HepG2 (cell line): ENCODE measurements at regions not wholly inside any gene's neighbourhood (a gene's known extent, or its start where the extent isn't known, plus 50 kb on each side); places are given as distances from the start of the nearest gene placed in this dataset.

Source experiments
- ATAC-seq: fragments of 200-7000 bp; cut with Tn5 transposase; 3 replicates; pipeline ENCODE4 v1.9.1; 2020; ENCODE audit warnings: mild to moderate bottlenecking, moderate library complexity
- BruUV-seq: library from RNA; stranded (reverse); fragments of 400-500 nt; replicated peaks from 2 replicates; lab custom pipeline; 2021; lab: Mats Ljungman, UMichigan
- CTCF ChIA-PET: fragments of 300-600 bp; formaldehyde crosslinking; extraction: SDS; loops from one replicate; lab custom pipeline; 2021; ENCODE audit warnings: low total read pairs, inconsistent platforms, low intra/inter-chr PET ratio; lab: Yijun Ruan, JAX
- POLR2A ChIA-PET: fragments of 350-600 bp; sonication (Branson Sonifier 250); formaldehyde crosslinking; loops from one replicate; lab custom pipeline; 2020; ENCODE audit warnings: antibody characterized with exemption, inconsistent platforms; lab: Yijun Ruan, JAX
- DNase-seq: peaks from one replicate; pipeline ENCODE4 v3.0.0-alpha.2; 2015; ENCODE audit warnings: low spot score
- FAIRE-seq: peaks from 3 replicates; lab custom pipeline; 2011; peaks lifted over from hg19 to GRCh38; lab: Jason Lieb, UNC
- H2AFZ ChIP-seq: one replicate; pipeline ENCODE4 v1.6.1; 2011; ENCODE audit warnings: low read length, inconsistent platforms
- H3K27ac ChIP-seq: fragments of 300-600 bp; 3 replicates; pipeline ENCODE4 v1.8.0; 2011; ENCODE audit warnings: mixed run types, mild to moderate bottlenecking, mixed read lengths, low read length, inconsistent platforms; ENCODE audit not compliant: insufficient read depth; ENCODE audit errors: extremely low read length
- H3K27me3 ChIP-seq, 2 experiments: fragments of 200-600 bp in 1 of 2; 2 replicates in 1 of 2; 3 replicates in 1 of 2; pipeline versions ENCODE4 v1.6.0 to v1.8.0; 2011; ENCODE audit warnings: low read length in 2 of 2, mild to moderate bottlenecking in 2 of 2, moderate library complexity in 2 of 2, inconsistent platforms in 1 of 2; ENCODE audit not compliant: insufficient read depth in 2 of 2, control insufficient read depth in 1 of 2
- H3K36me3 ChIP-seq, 2 experiments: fragments of 200-600 bp in 1 of 2; replicated peaks in 1 of 2; 2 replicates in 1 of 2; 3 replicates in 1 of 2; pipeline versions ENCODE4 v1.5.1 to v1.8.0; 2011; ENCODE audit warnings: low read length in 2 of 2, inconsistent platforms in 1 of 2; ENCODE audit not compliant: insufficient read depth in 2 of 2, control insufficient read depth in 1 of 2
- H3K4me1 ChIP-seq: 2 replicates; pipeline ENCODE4 v1.5.1; 2012; ENCODE audit warnings: low read length, inconsistent platforms; ENCODE audit not compliant: insufficient read depth
- H3K4me2 ChIP-seq: 2 replicates; pipeline ENCODE4 v1.6.0; 2011; ENCODE audit warnings: low read depth, low read length, inconsistent platforms
- H3K4me3 ChIP-seq, 3 experiments: fragments of 200-600 bp in 1 of 3; sonication (generic), shearing (Covaris generic) in 1 of 3; replicated peaks in 1 of 3; 2 replicates each; pipeline ENCODE4 v1.5.1; 2011 to 2016; ENCODE audit warnings: low read length in 3 of 3, inconsistent platforms in 2 of 3, low read depth in 2 of 3, mild to moderate bottlenecking in 2 of 3, control low read depth in 1 of 3, mixed read lengths in 1 of 3; ENCODE audit not compliant: insufficient read depth in 1 of 3
- H3K79me2 ChIP-seq: one replicate; pipeline ENCODE4 v1.6.1; 2011; ENCODE audit warnings: low read length, inconsistent platforms; ENCODE audit not compliant: insufficient read depth
- H3K9ac ChIP-seq: 2 replicates; pipeline ENCODE4 v1.6.0; 2011; ENCODE audit warnings: mild to moderate bottlenecking, low read depth, low read length, inconsistent platforms; ENCODE audit not compliant: insufficient read depth
- H3K9me3 ChIP-seq: 2 replicates; pipeline ENCODE4 v1.5.1; 2012; ENCODE audit warnings: mild to moderate bottlenecking, low read length
- H4K20me1 ChIP-seq: 2 replicates; pipeline ENCODE4 v1.6.0; 2011; ENCODE audit warnings: inconsistent platforms, mild to moderate bottlenecking, low read length, moderate library complexity; ENCODE audit not compliant: insufficient read depth
- ATF7-NPFF ChIP-seq: sonication (generic); formaldehyde crosslinking; IDR thresholded peaks from 2 replicates; pipeline ENCODE4 v1.8.1; 2023; ENCODE audit warnings: mild to moderate bottlenecking, low read depth, missing genetic modification reagents, moderate library complexity
- FOSL2 ChIP-seq: sonication (generic); formaldehyde crosslinking; IDR thresholded peaks from 2 replicates; pipeline ENCODE4 v1.4.0; 2020; ENCODE audit warnings: missing genetic modification reagents
- GABPA ChIP-seq, 2 experiments: IDR thresholded peaks; 2 replicates each; pipeline ENCODE4 v1.6.1; 2011 to 2016; ENCODE audit warnings: low read depth in 2 of 2, low read length in 1 of 2, missing biosample characterization in 1 of 2, missing genetic modification characterization in 1 of 2
- GMEB1 ChIP-seq: sonication (generic); formaldehyde crosslinking; IDR thresholded peaks from 2 replicates; pipeline ENCODE4 v1.5.1; 2020; ENCODE audit warnings: missing genetic modification reagents, mild to moderate bottlenecking, borderline replicate concordance
- HOXA5 ChIP-seq: sonication (generic); formaldehyde crosslinking; IDR thresholded peaks from 2 replicates; pipeline ENCODE4 v1.4.0; 2020; ENCODE audit warnings: missing genetic modification reagents
- NR1H2 ChIP-seq: sonication (generic); formaldehyde crosslinking; IDR thresholded peaks from 2 replicates; pipeline ENCODE4 v1.8.1; 2022; ENCODE audit warnings: low read depth, missing genetic modification reagents, borderline replicate concordance
- RXRB ChIP-seq: IDR thresholded peaks from 2 replicates; pipeline ENCODE4 v1.6.1; 2016; ENCODE audit warnings: borderline replicate concordance, missing genetic modification reagents, missing compliant biosample characterization
- SKI ChIP-seq: fragments of 450-650 bp; IDR thresholded peaks from one replicate; pipeline ENCODE4 v1.6.1; 2018; ENCODE audit warnings: mild to moderate bottlenecking; ENCODE audit not compliant: partially characterized antibody
- SOX6 ChIP-seq, 2 experiments: fragments of 450-650 bp in 1 of 2; sonication (generic) in 1 of 2; formaldehyde crosslinking in 1 of 2; IDR thresholded peaks; 2 replicates each; pipeline versions ENCODE4 v1.4.0 to v1.6.1; 2017 to 2020; ENCODE audit warnings: antibody characterized with exemption in 1 of 2, mild to moderate bottlenecking in 1 of 2, missing genetic modification reagents in 1 of 2
- TCF7L2 ChIP-seq: IDR thresholded peaks from 2 replicates; pipeline ENCODE4 v1.6.1; 2011; ENCODE audit warnings: mild to moderate bottlenecking, low read depth, low read length, moderate library complexity
- TOPORS ChIP-seq: sonication (generic); formaldehyde crosslinking; IDR thresholded peaks from 2 replicates; pipeline ENCODE4 v1.8.0; 2023; ENCODE audit warnings: mild to moderate bottlenecking, missing genetic modification reagents
- ZFAT ChIP-seq: sonication (generic); formaldehyde crosslinking; conservative IDR thresholded peaks from 2 replicates; pipeline ENCODE4 v1.8.1; 2023; ENCODE audit warnings: missing genetic modification reagents, inconsistent platforms
- ZNF136 ChIP-seq: sonication (generic); formaldehyde crosslinking; IDR thresholded peaks from 2 replicates; pipeline ENCODE4 v1.8.1; 2022; ENCODE audit warnings: low read depth, mild to moderate bottlenecking, moderate library complexity, missing genetic modification reagents
- ZSCAN21 ChIP-seq: sonication (generic); formaldehyde crosslinking; IDR thresholded peaks from 2 replicates; pipeline ENCODE4 v1.8.0; 2022; ENCODE audit warnings: mild to moderate bottlenecking, missing genetic modification reagents, moderate library complexity, borderline replicate concordance
- WGBS: methylation state at CpG from one replicate; pipeline ENCODE4 v1.1.6; 2017; ENCODE audit warnings: low lambda C conversion rate; 5-methylcytosine and 5-hydroxymethylcytosine counted together
- in situ Hi-C: cut with HindIII; loops from 2 replicates; pipeline ENCODE4 v1.10.0; 2017; ENCODE audit warnings: low pct_unique_long_range_greater_than_20kb; ENCODE audit not compliant: extremely low pct_ligation_motif_present
- intact Hi-C: fragments of 100-400 bp; cut with micrococcal nuclease; formaldehyde crosslinking; loops from one replicate; pipeline ENCODE4 v1.10.0; 2022; ENCODE audit not compliant: unreplicated experiment
- TF ChIP-seq, protein P1 (sequence below): sonication (generic); formaldehyde crosslinking; IDR thresholded peaks from 2 replicates; pipeline ENCODE4 v1.4.0; 2020; ENCODE audit warnings: missing genetic modification reagents, low read depth, mild to moderate bottlenecking, borderline replicate concordance
- TF ChIP-seq, protein P2 (sequence below): IDR thresholded peaks from 2 replicates; pipeline ENCODE4 v1.6.1; 2016; ENCODE audit warnings: mild to moderate bottlenecking

GRCh38 chr20:54723723-54724122, 248.3 kb downstream of the DOK5 start:
- H3K9me3 ChIP-seq = no peaks in the 10 kb centered on the region
- DNase-seq (no peak), FAIRE-seq (no peak), ATAC-seq (no peak)
- CTCF ChIA-PET = no interaction called here
- no peaks in the 10 kb centered on the region for H3K79me2 ChIP-seq
- no peak for TF ChIP-seq SOX6 (IDR thresholded peaks at IDR 0.05)
- no peak for TF ChIP-seq SOX6 (CRISPR knock-in tag; IDR thresholded peaks at IDR 0.05)
- TF ChIP-seq, protein P1, sequence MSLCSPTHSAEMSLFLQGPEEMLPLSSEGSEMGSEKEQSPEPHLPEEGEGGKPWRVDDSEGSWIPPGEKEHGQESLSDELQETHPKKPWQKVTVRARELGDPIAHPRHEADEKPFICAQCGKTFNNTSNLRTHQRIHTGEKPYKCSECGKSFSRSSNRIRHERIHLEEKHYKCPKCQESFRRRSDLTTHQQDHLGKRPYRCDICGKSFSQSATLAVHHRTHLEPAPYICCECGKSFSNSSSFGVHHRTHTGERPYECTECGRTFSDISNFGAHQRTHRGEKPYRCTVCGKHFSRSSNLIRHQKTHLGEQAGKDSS (CRISPR knock-in tag) = no peak
- TF ChIP-seq NR1H2 = no peak
- no peak for TF ChIP-seq SKI
- no peak for TF ChIP-seq RXRB (CRISPR knock-in tag)
- no peak for TF ChIP-seq GABPA (IDR thresholded peaks at IDR 0.05; ENCODE audit: low read depth, low read length)
- no peak for TF ChIP-seq GABPA (CRISPR knock-in tag; IDR thresholded peaks at IDR 0.05; ENCODE audit: low read depth)
- no peak for TF ChIP-seq ZNF136 (CRISPR knock-in tag)
- no peak for TF ChIP-seq ATF7-NPFF (CRISPR knock-in tag)
- no peak for TF ChIP-seq HOXA5 (CRISPR knock-in tag)
- TF ChIP-seq TCF7L2 = no peak
- TF ChIP-seq ZSCAN21 (CRISPR knock-in tag) = no peak
- TF ChIP-seq GMEB1 = no peak
- no peak for TF ChIP-seq FOSL2 (CRISPR knock-in tag)
- TF ChIP-seq TOPORS (CRISPR knock-in tag) = no peak
- no peak for TF ChIP-seq ZFAT (CRISPR knock-in tag)
- TF ChIP-seq, protein P2, sequence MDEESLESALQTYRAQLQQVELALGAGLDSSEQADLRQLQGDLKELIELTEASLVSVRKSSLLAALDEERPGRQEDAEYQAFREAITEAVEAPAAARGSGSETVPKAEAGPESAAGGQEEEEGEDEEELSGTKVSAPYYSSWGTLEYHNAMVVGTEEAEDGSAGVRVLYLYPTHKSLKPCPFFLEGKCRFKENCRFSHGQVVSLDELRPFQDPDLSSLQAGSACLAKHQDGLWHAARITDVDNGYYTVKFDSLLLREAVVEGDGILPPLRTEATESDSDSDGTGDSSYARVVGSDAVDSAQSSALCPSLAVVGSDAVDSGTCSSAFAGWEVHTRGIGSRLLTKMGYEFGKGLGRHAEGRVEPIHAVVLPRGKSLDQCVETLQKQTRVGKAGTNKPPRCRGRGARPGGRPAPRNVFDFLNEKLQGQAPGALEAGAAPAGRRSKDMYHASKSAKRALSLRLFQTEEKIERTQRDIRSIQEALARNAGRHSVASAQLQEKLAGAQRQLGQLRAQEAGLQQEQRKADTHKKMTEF (CRISPR knock-in tag) = no peak
- 92% methylated on average over 1 of the region's 1 CpG for WGBS
- POLR2A ChIA-PET = no interaction called here
- no peaks in the 10 kb centered on the region for H3K36me3 ChIP-seq
- H3K4me2 ChIP-seq = no peak overlapping the region
- no peak overlapping the region for H3K4me3 ChIP-seq
- H3K27ac ChIP-seq = no peak overlapping the region
- no peaks in the 10 kb centered on the region for H3K27me3 ChIP-seq
- H3K4me1 ChIP-seq = no peaks in the 10 kb centered on the region
- no peaks in the 10 kb centered on the region for H4K20me1 ChIP-seq
- BruUV-seq = no TSS peak
- no peak overlapping the region for H3K9ac ChIP-seq
- intact Hi-C loops = no loop called here
- in situ Hi-C loops = no loop called here
- H2AFZ ChIP-seq = no peak overlapping the region
